ENCODE measurements at regions not wholly inside any gene's neighbourhood (a gene's known extent, or its start where the extent isn't known, plus 50 kb on each side); places are given as distances from the start of the nearest gene placed in this dataset.
"Not testable (repeated sequence)": the region's sequence is repeated elsewhere in the genome, so short reads cannot be mapped to it uniquely, and the experiment has no call there.

DNA sequence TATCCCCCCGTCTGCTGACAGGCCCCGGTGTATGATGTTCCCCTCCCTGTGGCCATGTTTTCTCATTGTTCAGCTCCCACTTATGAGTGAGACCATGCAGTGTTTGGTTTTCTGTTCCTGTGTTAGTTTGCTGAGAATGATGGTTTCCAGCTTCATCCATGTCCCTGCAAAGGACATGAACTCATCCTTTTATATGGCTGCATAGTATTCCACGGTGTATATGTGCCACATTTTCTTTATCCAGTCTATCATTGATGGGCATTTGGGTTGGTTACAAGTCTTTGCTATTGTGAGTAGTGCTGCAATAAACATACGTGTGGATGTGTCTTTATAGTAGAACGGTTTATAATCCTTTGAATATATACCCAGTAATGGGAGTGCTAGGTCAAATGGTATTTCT, 244.7 kb downstream of the NEBL start:
- not testable (repeated sequence) for TF ChIP-seq CTCF, POLR2A (IDR thresholded peaks at IDR 0.05)

Measured in right lobe of liver (tissue), 4 donors.